ENCODE measurements at regions not wholly inside any gene's neighbourhood (a gene's known extent, or its start where the extent isn't known, plus 50 kb on each side); places are given as distances from the start of the nearest gene placed in this dataset.
"Not testable (repeated sequence)": the region's sequence is repeated elsewhere in the genome, so short reads cannot be mapped to it uniquely, and the experiment has no call there.

DNA sequence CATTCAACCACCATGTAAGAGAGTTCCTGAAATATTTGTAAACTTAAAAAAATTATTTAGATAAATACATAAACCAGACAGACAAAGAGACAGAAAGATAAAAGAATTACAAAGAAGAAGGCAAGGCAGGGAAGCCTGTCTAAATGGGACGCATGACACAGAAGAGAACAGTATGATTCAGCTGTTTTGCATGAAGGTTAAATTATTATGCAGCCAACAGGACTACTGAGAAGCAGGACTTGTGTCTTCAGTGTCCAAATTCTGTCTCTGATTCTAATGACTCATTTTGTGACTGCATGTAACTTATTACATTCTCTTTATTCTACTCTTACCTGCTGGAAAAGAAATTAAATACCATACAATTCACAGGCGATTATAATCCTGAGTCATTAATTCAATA lies 340.4 kb upstream of the KCNMB2 start:
- Histone ChIP-seq H3K36me3 (ENCODE audit: control insufficient read depth in 1 of 2, insufficient read depth in 2 of 2, low read length in 2 of 2) (no peaks in the 10 kb centered on the region), H3K27me3 (ENCODE audit: low read depth, low read length) (no peaks in the 10 kb centered on the region), H3K4me1 (ENCODE audit: control insufficient read depth in 1 of 2, insufficient read depth in 2 of 2, low read length in 2 of 2) (no peaks in the 10 kb centered on the region), H3K4me3 (ENCODE audit: low read depth in 1 of 2, low read length in 2 of 2) (no peak overlapping the region), H3K9me3 (ENCODE audit: control insufficient read depth in 1 of 2, low read length in 2 of 2) (no peaks in the 10 kb centered on the region), H3K27ac (ENCODE audit: low read length) (no peak overlapping the region)

- no peaks in the 10 kb centered on the region for H3K9me3 ChIP-seq (ENCODE audit: control insufficient read depth in 1 of 2, low read length in 2 of 2)
- no peaks in the 10 kb centered on the region for H3K27me3 ChIP-seq (ENCODE audit: low read depth, low read length)
- no peaks in the 10 kb centered on the region for H3K36me3 ChIP-seq (ENCODE audit: control insufficient read depth in 1 of 2, insufficient read depth in 2 of 2, low read length in 2 of 2)
- no peak overlapping the region for H3K27ac ChIP-seq (ENCODE audit: low read length)
- no peaks in the 10 kb centered on the region for H3K4me1 ChIP-seq (ENCODE audit: control insufficient read depth in 1 of 2, insufficient read depth in 2 of 2, low read length in 2 of 2)
- H3K4me3 ChIP-seq (ENCODE audit: low read depth in 1 of 2, low read length in 2 of 2), result no peak overlapping the region
These were observed 337.9 kb upstream of the KCNMB2 start for GRCh38 chr3:178198329-178198728.

GRCh38 chr3:178200316-178200715 lies 335.9 kb upstream of the KCNMB2 start:
- no peak overlapping the region for H3K27ac ChIP-seq (ENCODE audit: low read length)
- H3K27me3 ChIP-seq (ENCODE audit: low read depth, low read length), result no peaks in the 10 kb centered on the region
- H3K36me3 ChIP-seq (ENCODE audit: control insufficient read depth in 1 of 2, insufficient read depth in 2 of 2, low read length in 2 of 2), result no peaks in the 10 kb centered on the region
- no peaks in the 10 kb centered on the region for H3K4me1 ChIP-seq (ENCODE audit: control insufficient read depth in 1 of 2, insufficient read depth in 2 of 2, low read length in 2 of 2)
- no peaks in the 10 kb centered on the region for H3K9me3 ChIP-seq (ENCODE audit: control insufficient read depth in 1 of 2, low read length in 2 of 2)
- no peak overlapping the region for H3K4me3 ChIP-seq (ENCODE audit: low read depth in 1 of 2, low read length in 2 of 2)

GRCh38 chr3:178201714-178202113 lies 334.5 kb upstream of the KCNMB2 start:
- no peaks in the 10 kb centered on the region for H3K27me3 ChIP-seq (ENCODE audit: low read depth, low read length)
- no peaks in the 10 kb centered on the region for H3K36me3 ChIP-seq (ENCODE audit: control insufficient read depth in 1 of 2, insufficient read depth in 2 of 2, low read length in 2 of 2)
- H3K4me1 ChIP-seq (ENCODE audit: control insufficient read depth in 1 of 2, insufficient read depth in 2 of 2, low read length in 2 of 2), result no peaks in the 10 kb centered on the region
- H3K9me3 ChIP-seq (ENCODE audit: control insufficient read depth in 1 of 2, low read length in 2 of 2), result no peaks in the 10 kb centered on the region
- no peak overlapping the region for H3K27ac ChIP-seq (ENCODE audit: low read length)
- H3K4me3 ChIP-seq (ENCODE audit: low read depth in 1 of 2, low read length in 2 of 2), result no peak overlapping the region

GRCh38 chr3:178202194-178202593 lies 334.0 kb upstream of the KCNMB2 start:
- Histone ChIP-seq H3K36me3 (ENCODE audit: control insufficient read depth in 1 of 2, insufficient read depth in 2 of 2, low read length in 2 of 2) (no peaks in the 10 kb centered on the region), H3K4me1 (ENCODE audit: control insufficient read depth in 1 of 2, insufficient read depth in 2 of 2, low read length in 2 of 2) (no peaks in the 10 kb centered on the region), H3K27ac (ENCODE audit: low read length) (no peak overlapping the region), H3K27me3 (ENCODE audit: low read depth, low read length) (no peaks in the 10 kb centered on the region), H3K4me3 (ENCODE audit: low read depth in 1 of 2, low read length in 2 of 2) (no peak overlapping the region), H3K9me3 (ENCODE audit: control insufficient read depth in 1 of 2, low read length in 2 of 2) (no peaks in the 10 kb centered on the region)

DNA sequence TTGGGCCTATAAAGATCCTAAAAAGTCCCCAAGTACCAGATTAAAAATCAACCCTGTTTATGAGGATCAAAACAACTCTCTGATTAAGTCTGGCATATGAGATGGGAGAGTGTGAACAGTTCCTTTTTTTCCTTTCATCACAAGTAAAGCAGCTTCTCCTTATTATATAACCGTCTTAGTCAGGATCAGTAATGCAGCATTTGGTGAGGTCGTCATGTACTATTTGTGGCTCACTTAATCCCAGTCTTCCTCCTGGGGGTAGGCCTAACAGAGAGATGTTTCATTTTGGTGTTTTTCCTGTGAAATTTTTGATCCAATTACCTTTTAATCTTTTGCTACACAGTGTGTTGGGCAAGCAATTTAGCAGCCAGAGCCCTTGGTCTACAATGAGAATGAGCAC lies 333.1 kb upstream of the KCNMB2 start:
- Histone ChIP-seq H3K27me3 (ENCODE audit: low read depth, low read length) (no peaks in the 10 kb centered on the region), H3K4me3 (ENCODE audit: low read depth in 1 of 2, low read length in 2 of 2) (no peak overlapping the region), H3K36me3 (ENCODE audit: control insufficient read depth in 1 of 2, insufficient read depth in 2 of 2, low read length in 2 of 2) (no peaks in the 10 kb centered on the region), H3K27ac (ENCODE audit: low read length) (no peak overlapping the region), H3K9me3 (ENCODE audit: control insufficient read depth in 1 of 2, low read length in 2 of 2) (no peaks in the 10 kb centered on the region), H3K4me1 (ENCODE audit: control insufficient read depth in 1 of 2, insufficient read depth in 2 of 2, low read length in 2 of 2) (no peaks in the 10 kb centered on the region)

DNA sequence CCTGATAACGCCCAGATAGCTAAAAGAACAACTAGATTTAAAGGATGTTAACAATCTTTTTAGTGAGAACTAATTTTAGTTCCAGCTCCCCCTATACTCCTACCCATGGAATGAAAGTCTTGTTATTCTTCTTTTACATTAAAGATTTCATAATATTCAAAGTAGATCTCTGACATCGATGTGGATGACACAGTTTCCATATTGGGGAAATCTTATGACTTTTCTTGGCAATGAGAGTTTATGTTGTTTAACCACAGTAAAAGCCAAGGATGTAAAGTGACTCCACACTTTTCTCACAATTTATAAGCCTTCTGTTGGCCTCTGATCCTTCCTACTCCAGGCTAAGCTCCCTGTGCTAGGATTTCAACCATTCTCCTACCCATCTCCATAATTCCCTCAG lies 332.6 kb upstream of the KCNMB2 start:
- no peak overlapping the region for H3K27ac ChIP-seq (ENCODE audit: low read length)
- H3K4me1 ChIP-seq (ENCODE audit: control insufficient read depth in 1 of 2, insufficient read depth in 2 of 2, low read length in 2 of 2), result no peaks in the 10 kb centered on the region
- H3K27me3 ChIP-seq (ENCODE audit: low read depth, low read length), result no peaks in the 10 kb centered on the region

DNA sequence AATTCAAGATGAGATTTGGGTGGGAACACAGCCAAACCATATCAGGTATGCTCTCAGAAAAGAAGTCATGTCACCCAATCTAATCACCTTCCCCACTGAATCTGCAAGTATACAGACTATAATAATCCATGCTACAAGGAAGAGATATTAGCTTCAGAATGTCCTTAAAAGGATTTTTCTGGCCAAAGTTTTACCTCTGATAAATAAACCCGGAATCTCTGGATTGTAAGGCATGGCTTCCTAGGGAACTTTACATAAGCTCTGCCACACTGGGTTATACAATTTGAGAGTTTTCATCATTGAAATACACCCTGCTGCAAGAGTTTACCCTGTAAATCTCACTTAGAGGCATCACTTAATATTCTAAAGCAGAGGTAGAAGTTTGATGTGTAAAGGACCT lies 330.5 kb upstream of the KCNMB2 start:
- H3K4me1 ChIP-seq (ENCODE audit: control insufficient read depth in 1 of 2, insufficient read depth in 2 of 2, low read length in 2 of 2), result no peaks in the 10 kb centered on the region
- H3K9me3 ChIP-seq (ENCODE audit: control insufficient read depth in 1 of 2, low read length in 2 of 2), result no peaks in the 10 kb centered on the region
- H3K27me3 ChIP-seq (ENCODE audit: low read depth, low read length), result no peaks in the 10 kb centered on the region
- no peak overlapping the region for H3K4me3 ChIP-seq (ENCODE audit: low read depth in 1 of 2, low read length in 2 of 2)
- H3K36me3 ChIP-seq (ENCODE audit: control insufficient read depth in 1 of 2, insufficient read depth in 2 of 2, low read length in 2 of 2), result no peaks in the 10 kb centered on the region
- H3K27ac ChIP-seq (ENCODE audit: low read length), result no peak overlapping the region

More for the DNA sequence above, 332.6 kb upstream of the KCNMB2 start:
- Histone ChIP-seq H3K9me3 (ENCODE audit: control insufficient read depth in 1 of 2, low read length in 2 of 2) (no peaks in the 10 kb centered on the region), H3K36me3 (ENCODE audit: control insufficient read depth in 1 of 2, insufficient read depth in 2 of 2, low read length in 2 of 2) (no peaks in the 10 kb centered on the region), H3K4me3 (ENCODE audit: low read depth in 1 of 2, low read length in 2 of 2) (no peak overlapping the region)

DNA sequence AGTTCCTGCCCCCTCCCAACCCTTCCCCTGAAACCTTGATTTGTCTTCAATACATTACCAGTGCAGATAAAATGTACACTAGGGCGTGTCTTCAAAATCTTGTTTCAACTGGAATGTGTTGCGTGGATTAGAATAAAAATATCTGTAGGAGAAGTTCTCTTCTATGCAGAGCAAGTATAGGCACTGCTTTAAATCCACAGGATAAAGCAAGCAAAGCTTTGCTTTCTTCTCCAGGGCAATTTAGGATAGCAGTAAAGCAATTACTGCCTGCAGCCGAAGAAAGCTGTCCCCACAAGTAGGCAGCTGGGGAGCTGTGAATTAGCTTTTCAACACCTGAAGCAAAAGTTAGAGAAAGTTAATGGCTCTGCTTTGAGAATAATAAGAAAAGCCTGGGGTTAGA lies 329.7 kb upstream of the KCNMB2 start:
- H3K27me3 ChIP-seq (ENCODE audit: low read depth, low read length), result no peaks in the 10 kb centered on the region
- H3K36me3 ChIP-seq (ENCODE audit: control insufficient read depth in 1 of 2, insufficient read depth in 2 of 2, low read length in 2 of 2), result no peaks in the 10 kb centered on the region
- H3K4me3 ChIP-seq (ENCODE audit: low read depth in 1 of 2, low read length in 2 of 2), result no peak overlapping the region
- H3K27ac ChIP-seq (ENCODE audit: low read length), result no peak overlapping the region
- no peaks in the 10 kb centered on the region for H3K4me1 ChIP-seq (ENCODE audit: control insufficient read depth in 1 of 2, insufficient read depth in 2 of 2, low read length in 2 of 2)
- H3K9me3 ChIP-seq (ENCODE audit: control insufficient read depth in 1 of 2, low read length in 2 of 2), result no peaks in the 10 kb centered on the region

DNA sequence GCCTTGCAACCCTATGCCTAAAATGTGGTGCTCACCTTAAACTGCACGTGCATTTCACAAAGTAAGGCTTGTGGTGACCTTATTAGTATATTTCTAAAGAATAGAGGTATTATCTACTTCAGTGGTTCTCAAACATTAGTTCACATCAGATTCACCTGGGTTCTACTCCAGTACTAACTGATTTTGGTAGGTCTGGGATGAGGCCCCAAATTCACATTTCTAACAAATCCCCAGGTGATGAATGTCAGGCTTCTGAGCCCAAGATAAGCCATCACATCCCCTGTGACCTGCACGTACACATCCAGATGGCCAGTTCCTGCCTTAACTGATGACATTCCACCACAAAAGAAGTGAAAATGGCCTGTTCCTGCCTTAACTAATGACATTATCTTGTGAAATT lies 329.1 kb upstream of the KCNMB2 start:
- H3K9me3 ChIP-seq (ENCODE audit: control insufficient read depth in 1 of 2, low read length in 2 of 2); H3K4me3 ChIP-seq (ENCODE audit: low read depth in 1 of 2, low read length in 2 of 2); H3K27me3 ChIP-seq (ENCODE audit: low read depth, low read length); H3K36me3 ChIP-seq (ENCODE audit: control insufficient read depth in 1 of 2, insufficient read depth in 2 of 2, low read length in 2 of 2); H3K4me1 ChIP-seq (ENCODE audit: control insufficient read depth in 1 of 2, insufficient read depth in 2 of 2, low read length in 2 of 2); H3K27ac ChIP-seq (ENCODE audit: low read length): not testable (repeated sequence)

GRCh38 chr3:178207627-178208026 lies 328.6 kb upstream of the KCNMB2 start:
- H3K27me3 ChIP-seq (ENCODE audit: low read depth, low read length); H3K4me3 ChIP-seq (ENCODE audit: low read depth in 1 of 2, low read length in 2 of 2); H3K27ac ChIP-seq (ENCODE audit: low read length); H3K9me3 ChIP-seq (ENCODE audit: control insufficient read depth in 1 of 2, low read length in 2 of 2); H3K4me1 ChIP-seq (ENCODE audit: control insufficient read depth in 1 of 2, insufficient read depth in 2 of 2, low read length in 2 of 2); H3K36me3 ChIP-seq (ENCODE audit: control insufficient read depth in 1 of 2, insufficient read depth in 2 of 2, low read length in 2 of 2): not testable (repeated sequence)

- H3K4me1 ChIP-seq (ENCODE audit: control insufficient read depth in 1 of 2, insufficient read depth in 2 of 2, low read length in 2 of 2); H3K27me3 ChIP-seq (ENCODE audit: low read depth, low read length); H3K9me3 ChIP-seq (ENCODE audit: control insufficient read depth in 1 of 2, low read length in 2 of 2); H3K27ac ChIP-seq (ENCODE audit: low read length); H3K4me3 ChIP-seq (ENCODE audit: low read depth in 1 of 2, low read length in 2 of 2); H3K36me3 ChIP-seq (ENCODE audit: control insufficient read depth in 1 of 2, insufficient read depth in 2 of 2, low read length in 2 of 2): not testable (repeated sequence)
These were observed 327.1 kb upstream of the KCNMB2 start for GRCh38 chr3:178209116-178209515.

Measured in muscle layer of duodenum (tissue), 2 donors.